Endothelial cell of umbilical vein (primary cell): ENCODE measurements at regions not wholly inside any gene's neighbourhood (a gene's known extent, or its start where the extent isn't known, plus 50 kb on each side); places are given as distances from the start of the nearest gene placed in this dataset.

Source experiments
- BruUV-seq: library from RNA; stranded (reverse); fragments of 400-500 nt; replicated peaks from 2 replicates; lab custom pipeline; 2021; lab: Mats Ljungman, UMichigan
- CTCF ChIA-PET: fragments of 300-600, 350-600 bp; sonication (Branson Sonifier 250); formaldehyde crosslinking; loops from one replicate; lab custom pipeline; 2021; ENCODE audit warnings: antibody characterized with exemption, inconsistent platforms; lab: Charles Lee
- POLR2A ChIA-PET: fragments of 300-600, 350-600 bp; sonication (Branson Sonifier 250); formaldehyde crosslinking; loops from one replicate; lab custom pipeline; 2021; ENCODE audit warnings: antibody characterized with exemption, inconsistent platforms; lab: Charles Lee
- DNase-seq: peaks from one replicate; pipeline ENCODE4 v3.0.0-alpha.2; 2011; ENCODE audit warnings: low read depth, low spot score
- FAIRE-seq: peaks from 2 replicates; lab custom pipeline; 2011; peaks lifted over from hg19 to GRCh38; lab: Jason Lieb, UNC
- H2AFZ ChIP-seq: 2 replicates; pipeline ENCODE4 v1.6.0; 2012; ENCODE audit warnings: low read depth, low read length, control low read depth, inconsistent platforms
- H3K27ac ChIP-seq: 2 replicates; pipeline ENCODE4 v1.5.1; 2011; ENCODE audit warnings: low read depth, mild to moderate bottlenecking, control low read depth, low read length, moderate library complexity; ENCODE audit not compliant: insufficient read depth
- H3K27me3 ChIP-seq, 2 experiments: 2 replicates each; pipeline versions ENCODE4 v1.6.0 to v1.6.1; 2011; ENCODE audit warnings: low read length in 2 of 2, mixed read lengths in 1 of 2; ENCODE audit not compliant: control insufficient read depth in 2 of 2, insufficient read depth in 2 of 2
- H3K36me3 ChIP-seq, 2 experiments: 2 replicates in 1 of 2; 3 replicates in 1 of 2; pipeline ENCODE4 v1.5.1; 2011; ENCODE audit warnings: low read length in 2 of 2, mild to moderate bottlenecking in 1 of 2, moderate library complexity in 1 of 2; ENCODE audit not compliant: control insufficient read depth in 2 of 2, insufficient read depth in 2 of 2; ENCODE audit errors: extremely low read depth in 1 of 2
- H3K4me1 ChIP-seq: 3 replicates; pipeline ENCODE4 v1.5.1; 2011; ENCODE audit warnings: mild to moderate bottlenecking, low read length; ENCODE audit not compliant: control insufficient read depth, insufficient read depth; ENCODE audit errors: extremely low read depth
- H3K4me2 ChIP-seq: 2 replicates; pipeline ENCODE4 v1.6.1; 2011; ENCODE audit warnings: low read length, control low read depth, mixed read lengths; ENCODE audit not compliant: insufficient read depth
- H3K4me3 ChIP-seq, 3 experiments: fragments of 200-600 bp in 1 of 3; sonication (generic), shearing (Covaris generic) in 1 of 3; replicated peaks in 1 of 3; 2 replicates each; pipeline ENCODE4 v1.5.1; 2011 to 2016; ENCODE audit warnings: control low read depth in 3 of 3, low read length in 3 of 3, mild to moderate bottlenecking in 2 of 3, inconsistent platforms in 1 of 3, low read depth in 1 of 3, moderate library complexity in 1 of 3; ENCODE audit not compliant: insufficient read depth in 1 of 3
- H3K79me2 ChIP-seq: 2 replicates; pipeline ENCODE4 v1.6.0; 2012; ENCODE audit warnings: low read length, inconsistent platforms; ENCODE audit not compliant: control insufficient read depth, insufficient read depth
- H3K9ac ChIP-seq: replicated peaks from 2 replicates; pipeline ENCODE3; 2011; ENCODE audit warnings: low read length, control low read depth; ENCODE audit not compliant: insufficient read depth; ENCODE audit errors: extremely low read depth
- H3K9me1 ChIP-seq: replicated peaks from 3 replicates; pipeline ENCODE4 v1.6.0; 2011; ENCODE audit warnings: mild to moderate bottlenecking, low read length; ENCODE audit not compliant: control insufficient read depth, insufficient read depth; ENCODE audit errors: extremely low read depth
- H3K9me3 ChIP-seq: replicated peaks from 2 replicates; pipeline ENCODE4 v1.5.1; 2012; ENCODE audit warnings: low read length, inconsistent platforms; ENCODE audit not compliant: control insufficient read depth, insufficient read depth
- H4K20me1 ChIP-seq: replicated peaks from 2 replicates; pipeline ENCODE3; 2011; ENCODE audit warnings: mild to moderate bottlenecking, low read length; ENCODE audit not compliant: control insufficient read depth, insufficient read depth; ENCODE audit errors: extremely low read depth
- CTCF ChIP-seq, 2 donors: IDR thresholded peaks; 1 replicate in 1 of 2; 2 replicates in 1 of 2; pipeline ENCODE4 v1.5.1; 2011; ENCODE audit warnings: low read length in 2 of 2, mild to moderate bottlenecking in 2 of 2, moderate library complexity in 2 of 2, control low read depth in 1 of 2, inconsistent platforms in 1 of 2, low read depth in 1 of 2; ENCODE audit not compliant: insufficient read depth in 1 of 2; ENCODE audit errors: extremely low read depth in 1 of 2
- EZH2 ChIP-seq: IDR thresholded peaks from 2 replicates; pipeline ENCODE4 v1.6.1; 2012; ENCODE audit warnings: borderline replicate concordance, low read depth, mild to moderate bottlenecking, moderate library complexity, low read length, inconsistent platforms; ENCODE audit not compliant: severe bottlenecking
- FOS ChIP-seq: IDR thresholded peaks from 2 replicates; pipeline ENCODE4 v1.6.1; 2011; ENCODE audit warnings: mild to moderate bottlenecking, low read length, moderate library complexity, borderline replicate concordance; ENCODE audit not compliant: insufficient read depth
- GATA2 ChIP-seq: IDR thresholded peaks from 2 replicates; pipeline ENCODE4 v1.7.0; 2011; ENCODE audit warnings: low read depth, mild to moderate bottlenecking, moderate library complexity, mixed read lengths, low read length; ENCODE audit not compliant: insufficient read length, insufficient read depth
- JUN ChIP-seq: IDR thresholded peaks from 2 replicates; pipeline ENCODE4 v1.6.1; 2011; ENCODE audit warnings: borderline replicate concordance, low read depth; ENCODE audit not compliant: insufficient read length, insufficient read depth
- MYC ChIP-seq: IDR thresholded peaks from one replicate; pipeline ENCODE4 v1.6.1; 2011; ENCODE audit warnings: mild to moderate bottlenecking, low read depth, low read length
- POLR2A ChIP-seq: IDR thresholded peaks from 2 replicates; pipeline ENCODE4 v1.6.1; 2012; ENCODE audit warnings: low read depth, mild to moderate bottlenecking, control low read depth, low read length
- POLR2AphosphoS5 ChIP-seq: IDR thresholded peaks from 2 replicates; pipeline ENCODE4 v1.6.1; 2012; ENCODE audit warnings: low read depth, mild to moderate bottlenecking, control low read depth, low read length, moderate library complexity; ENCODE audit not compliant: insufficient read depth
- dilution Hi-C: fragments of 300-500 bp; cut with MboI; formaldehyde crosslinking; loops from one replicate; pipeline ENCODE4 v1.15.0; 2019; ENCODE audit warnings: low sequenced_read_pairs; ENCODE audit not compliant: extremely low pct_ligation_motif_present
- intact Hi-C: fragments of 100-400 bp; cut with micrococcal nuclease; formaldehyde crosslinking; loops from one replicate; pipeline ENCODE4 v1.10.0; 2022
- TF ChIP-seq, protein P1 (sequence below): IDR thresholded peaks from 2 replicates; pipeline ENCODE4 v1.6.1; 2011; ENCODE audit not compliant: insufficient read depth, insufficient read length

- no peaks in the 10 kb centered on the region for H4K20me1 ChIP-seq
- FAIRE-seq (no peak), DNase-seq (no peak)
- TF ChIP-seq JUN (no peak), EZH2 (no peak)
- no peak overlapping the region for H3K4me3 ChIP-seq
- CTCF ChIA-PET: interaction anchor here (1.4 kb wide), 1 partner anchor 11 kb away, joined by 3 read pairs; no protein-coding TSS in a partner anchor
- no peaks in the 10 kb centered on the region for H3K79me2 ChIP-seq
- no peak overlapping the region for H2AFZ ChIP-seq
- no peaks in the 10 kb centered on the region for H3K27me3 ChIP-seq
- no peak overlapping the region for H3K9ac ChIP-seq
- H3K36me3 ChIP-seq: no peaks in the 10 kb centered on the region
- dilution Hi-C loops: no loop called here
- BruUV-seq: no TSS peak
- intact Hi-C loops: loop anchor here (1.0 kb wide), 1 partner anchor 20 kb away; no protein-coding TSS in a partner anchor
- H3K4me1 ChIP-seq: no peaks in the 10 kb centered on the region
- H3K9me3 ChIP-seq: peaks cover 2% of the 10 kb centered on the region
- no peak overlapping the region for H3K27ac ChIP-seq
- POLR2A ChIA-PET: no interaction called here
- no peak overlapping the region for H3K4me2 ChIP-seq
- H3K9me1 ChIP-seq: no peaks in the 10 kb centered on the region
Observed at GRCh38 chr4:14359991-14360390, 642.3 kb upstream of the CPEB2 start.

GRCh38 chr4:14361084-14361483 lies 641.2 kb upstream of the CPEB2 start:
- H3K27ac ChIP-seq: no peak overlapping the region
- H3K36me3 ChIP-seq: no peaks in the 10 kb centered on the region
- H3K9me1 ChIP-seq: no peaks in the 10 kb centered on the region
- FAIRE-seq (no peak), DNase-seq (no peak)
- BruUV-seq: no TSS peak
- no peaks in the 10 kb centered on the region for H3K79me2 ChIP-seq
- dilution Hi-C loops: no loop called here
- no peaks in the 10 kb centered on the region for H4K20me1 ChIP-seq
- H3K9ac ChIP-seq: no peak overlapping the region
- H3K4me2 ChIP-seq: no peak overlapping the region
- no peaks in the 10 kb centered on the region for H3K27me3 ChIP-seq
- ChIA-PET CTCF (no interaction called here), POLR2A (no interaction called here)
- no peaks in the 10 kb centered on the region for H3K4me1 ChIP-seq
- TF ChIP-seq, protein P1, sequence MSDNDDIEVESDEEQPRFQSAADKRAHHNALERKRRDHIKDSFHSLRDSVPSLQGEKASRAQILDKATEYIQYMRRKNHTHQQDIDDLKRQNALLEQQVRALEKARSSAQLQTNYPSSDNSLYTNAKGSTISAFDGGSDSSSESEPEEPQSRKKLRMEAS: no peak
- TF ChIP-seq GATA2 (no peak), JUN (no peak), MYC (no peak), POLR2A (no peak), CTCF (IDR thresholded peaks at IDR 0.05; ENCODE audit: extremely low read depth in 1 of 2, insufficient read depth in 1 of 2, low read depth in 1 of 2, low read length in 2 of 2) (no peak), FOS (no peak), EZH2 (no peak), POLR2AphosphoS5 (no peak)
- peaks cover 4% of the 10 kb centered on the region for H3K9me3 ChIP-seq
- no peak overlapping the region for H3K4me3 ChIP-seq
- intact Hi-C loops: no loop called here
- H2AFZ ChIP-seq: no peak overlapping the region
